HepG2 (cell line): ENCODE measurements at regions not wholly inside any gene's neighbourhood (a gene's known extent, or its start where the extent isn't known, plus 50 kb on each side); places are given as distances from the start of the nearest gene placed in this dataset.

Experiments
- ARID5B ChIP-seq: IDR thresholded peaks from 2 replicates; pipeline ENCODE4 v1.4.0; 2020; ENCODE audit warnings: mild to moderate bottlenecking, missing genetic modification reagents
- ATF4 ChIP-seq, 2 experiments: fragments of 450-650 bp in 1 of 2; sonication (generic) in 1 of 2; formaldehyde crosslinking; IDR thresholded peaks; 2 replicates each; pipeline versions ENCODE4 v1.5.0 to v1.8.0; 2020 to 2022; ENCODE audit warnings: mild to moderate bottlenecking in 1 of 2, missing genetic modification reagents in 1 of 2
- BCL6 ChIP-seq: IDR thresholded peaks from 2 replicates; pipeline ENCODE4 v1.6.1; 2016; ENCODE audit warnings: missing genetic modification reagents, missing compliant biosample characterization
- CBX2 ChIP-seq, 2 experiments: fragments of 200-600 bp in 1 of 2; sonication (generic); formaldehyde crosslinking in 1 of 2; IDR thresholded peaks; 2 replicates each; pipeline versions ENCODE4 v1.7.0 to v1.8.1; 2018 to 2022; ENCODE audit warnings: low read depth in 2 of 2, low read length in 1 of 2, mild to moderate bottlenecking in 1 of 2, missing genetic modification reagents in 1 of 2
- FOXK1 ChIP-seq: sonication (generic); formaldehyde crosslinking; IDR thresholded peaks from 2 replicates; pipeline ENCODE4 v1.4.0; 2020; ENCODE audit warnings: low read depth, missing genetic modification reagents, borderline replicate concordance
- NFYB ChIP-seq: sonication (generic); formaldehyde crosslinking; IDR thresholded peaks from 2 replicates; pipeline ENCODE4 v1.4.0; 2020; ENCODE audit warnings: missing genetic modification reagents
- NR2F6 ChIP-seq, 2 experiments: IDR thresholded peaks; 2 replicates each; pipeline ENCODE4 v1.6.1; 2016; ENCODE audit warnings: antibody characterized with exemption in 1 of 2, mild to moderate bottlenecking in 1 of 2
- PAXIP1 ChIP-seq: sonication (generic); formaldehyde crosslinking; conservative IDR thresholded peaks from 2 replicates; pipeline ENCODE4 v1.4.0; 2020; ENCODE audit warnings: mild to moderate bottlenecking, missing genetic modification reagents, moderate library complexity
- RXRB ChIP-seq: IDR thresholded peaks from 2 replicates; pipeline ENCODE4 v1.6.1; 2016; ENCODE audit warnings: borderline replicate concordance, missing genetic modification reagents, missing compliant biosample characterization
- SAP130 ChIP-seq: IDR thresholded peaks from 2 replicates; pipeline ENCODE4 v1.6.1; 2016; ENCODE audit warnings: low read depth
- SIX4 ChIP-seq: sonication (generic); formaldehyde crosslinking; IDR thresholded peaks from 2 replicates; pipeline ENCODE4 v1.4.0; 2020; ENCODE audit warnings: missing genetic modification reagents
- SOX13 ChIP-seq, 3 experiments: fragments of 450-650 bp in 1 of 3; sonication (generic) in 1 of 3; formaldehyde crosslinking in 1 of 3; IDR thresholded peaks in 2 of 3; conservative IDR thresholded peaks in 1 of 3; 2 replicates each; pipeline versions ENCODE4 v1.5.0 to v1.6.1; 2016 to 2020; ENCODE audit warnings: antibody characterized with exemption in 1 of 3, mild to moderate bottlenecking in 1 of 3, missing compliant biosample characterization in 1 of 3, missing genetic modification reagents in 1 of 3, moderate library complexity in 1 of 3
- SOX5 ChIP-seq: IDR thresholded peaks from 2 replicates; pipeline ENCODE4 v1.6.1; 2016; ENCODE audit warnings: borderline replicate concordance
- THAP11 ChIP-seq: IDR thresholded peaks from 2 replicates; pipeline ENCODE4 v1.6.1; 2016; ENCODE audit warnings: missing biosample characterization, missing genetic modification reagents
- WIZ ChIP-seq: sonication (generic); formaldehyde crosslinking; IDR thresholded peaks from 2 replicates; pipeline ENCODE4 v1.5.1; 2020; ENCODE audit warnings: mild to moderate bottlenecking, missing genetic modification reagents
- ZBTB33 ChIP-seq: sonication (generic); formaldehyde crosslinking; IDR thresholded peaks from 2 replicates; pipeline ENCODE4 v1.4.0; 2020; ENCODE audit warnings: missing genetic modification reagents
- ZMYM4 ChIP-seq: sonication (generic); formaldehyde crosslinking; IDR thresholded peaks from 2 replicates; pipeline ENCODE4 v1.8.1; 2023; ENCODE audit warnings: mild to moderate bottlenecking, missing genetic modification reagents
- ZNF580 ChIP-seq: IDR thresholded peaks from 2 replicates; pipeline ENCODE4 v1.6.1; 2016; ENCODE audit warnings: low read depth, borderline replicate concordance
- ZNF644 ChIP-seq: IDR thresholded peaks from 2 replicates; pipeline ENCODE4 v1.6.1; 2016; ENCODE audit warnings: low read depth

GRCh38 chr12:69101505-69101904 is 137.9 kb upstream of the CPSF6 start (continued):
- TF ChIP-seq FOXK1 (peak; percentile 78), SIX4 (peak; percentile 84), WIZ (CRISPR knock-in tag) (0 out of 2 replicates have a peak, but pooled peaks have one; percentile 57), THAP11 (CRISPR knock-in tag) (0 out of 2 replicates have a peak, but pooled peaks have one; percentile 34), ZNF580 (no peak), PAXIP1 (CRISPR knock-in tag) (peak; percentile 80), ATF4 (CRISPR knock-in tag; IDR thresholded peaks at IDR 0.05) (no peak), NFYB (CRISPR knock-in tag) (0 out of 2 replicates have a peak, but pooled peaks have one; percentile 48), NR2F6 (IDR thresholded peaks at IDR 0.05) (peak; percentile 54), NR2F6 (CRISPR knock-in tag; IDR thresholded peaks at IDR 0.05) (peak; percentile 58; the same call in 1 of the 2 replicates), ZBTB33 (no peak), ZMYM4 (CRISPR knock-in tag) (peak; percentile 85), SOX5 (peak; percentile 88), RXRB (CRISPR knock-in tag) (peak; percentile 62; the same call in 1 of the 2 replicates), SOX13 (IDR thresholded peaks at IDR 0.05) (no peak), SOX13 (CRISPR knock-in tag; conservative IDR thresholded peaks at IDR 0.05 in 1 of 2, IDR thresholded peaks at IDR 0.05 in 1 of 2) (peak in 1 of 2 experiments; percentile 75; a peak in 2 of 4 replicates), ZNF644 (CRISPR knock-in tag) (peak; percentile 81; the same call in 1 of the 2 replicates), ARID5B (peak; percentile 80), BCL6 (CRISPR knock-in tag) (peak; percentile 92), SAP130 (CRISPR knock-in tag) (0 out of 2 replicates have a peak, but pooled peaks have one; percentile 17), CBX2 (IDR thresholded peaks at IDR 0.05; ENCODE audit: low read depth, low read length) (no peak), CBX2 (CRISPR knock-in tag; IDR thresholded peaks at IDR 0.05; ENCODE audit: low read depth) (peak; percentile 46; the same call in 1 of the 2 replicates)
